ENCODE measurements at regions not wholly inside any gene's neighbourhood (a gene's known extent, or its start where the extent isn't known, plus 50 kb on each side); places are given as distances from the start of the nearest gene placed in this dataset.
"Not testable (repeated sequence)": the region's sequence is repeated elsewhere in the genome, so short reads cannot be mapped to it uniquely, and the experiment has no call there.

DNA sequence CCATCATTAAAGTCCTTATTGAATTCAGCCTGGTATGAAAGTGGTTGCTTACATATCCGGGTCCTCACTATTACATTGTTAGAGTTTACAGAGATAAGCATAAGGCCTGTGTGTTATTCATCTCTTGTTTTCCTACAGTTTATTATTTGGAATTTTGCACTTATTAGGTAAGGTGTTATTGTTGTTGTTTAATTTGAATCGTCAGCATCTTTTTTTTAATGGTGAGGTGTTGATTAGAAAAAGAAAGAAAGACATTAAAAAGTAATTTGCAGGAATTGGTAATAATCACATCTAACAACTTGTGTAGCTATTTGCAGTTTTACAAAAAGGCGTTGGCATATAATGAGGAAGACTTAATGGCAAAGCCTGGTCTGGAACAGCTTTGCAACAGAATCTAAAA lies 158.6 kb downstream of the SAMD5 start:
- DNase-seq (ENCODE audit: low read depth, low spot score) = no peak

DNA sequence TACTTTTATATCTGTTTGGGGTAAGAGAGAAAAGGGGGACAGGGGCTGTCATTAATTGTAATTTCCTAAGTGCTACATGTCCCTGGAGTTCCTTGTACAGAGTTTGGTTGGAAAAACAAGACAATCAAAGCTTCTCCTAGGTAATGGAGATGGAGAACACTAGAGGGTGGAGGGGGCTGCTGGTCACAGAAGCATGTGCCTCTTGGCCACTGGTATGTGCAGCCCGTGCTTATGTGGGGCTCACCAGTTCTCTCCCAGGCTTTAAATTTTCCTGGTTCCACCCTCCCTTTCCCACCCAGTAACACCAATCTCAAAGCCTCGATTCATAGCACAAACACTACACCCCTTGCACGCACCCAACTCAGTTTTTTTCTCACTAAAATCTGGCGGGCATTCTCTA lies 165.6 kb downstream of the SAMD5 start:
- DNase-seq (ENCODE audit: low read depth, low spot score) = no peak

DNA sequence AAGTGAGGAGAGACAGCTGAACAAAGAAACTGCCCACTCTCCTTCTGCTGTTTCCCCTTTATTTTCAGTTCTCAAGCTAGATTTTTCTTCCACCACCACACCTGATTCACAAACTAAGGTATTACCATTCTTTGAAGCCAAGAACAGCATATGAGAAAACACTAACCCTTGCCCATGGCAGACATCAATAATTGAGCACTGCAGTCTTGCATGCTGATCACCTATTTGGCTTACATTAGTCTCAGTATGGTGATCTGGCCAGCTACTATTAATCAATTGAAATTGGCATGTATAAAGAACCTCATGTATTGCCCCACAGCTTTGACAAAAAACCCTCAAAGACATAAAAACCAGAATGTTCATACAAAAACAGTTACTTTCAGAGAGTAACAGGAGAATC lies 166.3 kb downstream of the SAMD5 start:
- no peak for DNase-seq (ENCODE audit: low read depth, low spot score)

DNA sequence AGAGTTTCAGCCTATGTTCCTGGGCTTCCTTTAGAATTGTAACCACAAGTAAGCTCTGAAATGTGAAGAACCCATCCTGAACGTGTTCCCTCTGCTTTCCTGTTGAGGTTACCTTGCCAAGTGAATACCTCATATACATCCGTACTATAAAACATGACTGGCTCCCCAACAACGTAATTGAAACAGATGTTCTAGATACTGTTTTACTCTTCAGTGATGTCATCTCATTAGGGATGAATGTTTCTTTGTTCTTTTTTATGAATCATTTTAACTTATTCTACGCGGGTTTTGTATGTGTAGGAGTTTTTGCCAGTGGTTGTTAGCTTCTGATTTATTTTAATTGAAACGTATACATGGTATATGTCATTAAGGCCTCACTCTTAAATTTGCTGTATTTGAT lies 166.8 kb downstream of the SAMD5 start:
- DNase-seq (ENCODE audit: low read depth, low spot score) = no peak

DNA sequence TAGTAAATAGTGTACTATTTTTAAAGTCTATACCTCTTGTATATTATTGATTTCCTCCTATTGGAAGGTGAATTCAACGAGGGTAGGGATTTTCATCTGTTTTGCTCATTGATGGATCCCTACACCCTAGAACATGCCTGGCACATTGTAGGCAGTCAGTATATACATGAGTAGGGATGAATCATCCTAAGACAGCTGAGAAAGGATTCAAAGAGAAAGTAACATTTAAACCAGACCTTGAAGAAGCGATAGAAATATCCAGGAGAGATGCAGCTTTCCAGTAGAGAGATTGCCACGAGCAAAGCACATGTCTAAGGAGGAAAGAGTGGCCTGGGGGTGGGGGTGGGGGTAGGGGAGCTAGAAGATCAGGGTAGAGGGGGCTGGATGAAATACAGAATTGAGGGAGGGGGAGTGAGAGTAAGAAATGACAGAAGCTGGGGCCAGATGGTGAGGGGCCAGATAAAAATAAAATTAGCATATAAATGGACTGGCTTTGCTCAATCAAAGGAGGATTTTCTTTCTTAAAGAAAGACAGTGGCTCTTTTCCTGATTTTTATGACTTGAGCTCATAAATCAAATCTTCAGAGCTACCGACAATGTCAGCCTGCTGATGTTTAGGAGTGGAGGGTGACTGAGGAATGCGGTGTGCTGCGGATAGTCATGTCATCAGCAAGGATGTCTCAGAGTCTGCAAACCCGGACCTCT lies 168.2 kb downstream of the SAMD5 start:
- no peak for DNase-seq (ENCODE audit: low read depth, low spot score)

DNA sequence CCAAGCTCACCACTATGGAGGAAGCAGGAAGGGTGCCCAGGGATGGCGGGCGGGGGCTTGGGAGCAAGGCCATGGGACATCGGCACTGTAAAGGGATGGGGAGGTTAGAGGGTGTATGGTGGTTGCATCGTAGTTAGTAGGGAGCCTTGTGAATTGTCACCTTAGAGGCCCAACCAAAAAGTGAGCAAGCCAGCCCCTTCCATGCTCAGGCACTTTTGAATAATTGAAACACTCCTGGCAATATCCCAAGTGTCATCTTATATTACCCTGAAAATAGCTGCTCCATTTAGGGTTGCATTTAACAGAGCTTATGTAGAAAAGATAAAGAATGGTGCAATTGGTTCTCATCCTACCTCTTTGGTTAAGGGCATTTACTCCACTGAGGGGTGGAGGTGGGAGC lies 169.2 kb downstream of the SAMD5 start:
- DNase-seq (ENCODE audit: low read depth, low spot score) = no peak

DNA sequence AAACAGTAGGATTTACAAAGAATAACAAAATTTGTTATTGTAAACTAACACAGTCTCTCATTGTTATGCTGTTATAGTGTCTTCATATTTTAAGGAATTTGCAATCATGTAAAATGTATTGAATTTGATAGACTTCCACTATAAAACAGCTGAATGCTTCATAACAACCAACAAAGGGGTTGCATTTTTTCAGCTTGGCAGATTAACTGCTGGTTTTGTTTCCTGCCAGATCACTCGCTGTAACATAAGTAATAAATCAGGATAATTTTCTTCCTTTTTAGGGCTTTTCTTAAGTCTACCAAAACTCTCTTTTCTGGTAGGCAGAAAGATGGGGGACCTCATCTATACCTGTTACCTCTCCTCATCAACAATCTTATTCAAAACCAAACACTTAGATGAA lies 169.8 kb downstream of the SAMD5 start:
- no peak for DNase-seq (ENCODE audit: low read depth, low spot score)

DNA sequence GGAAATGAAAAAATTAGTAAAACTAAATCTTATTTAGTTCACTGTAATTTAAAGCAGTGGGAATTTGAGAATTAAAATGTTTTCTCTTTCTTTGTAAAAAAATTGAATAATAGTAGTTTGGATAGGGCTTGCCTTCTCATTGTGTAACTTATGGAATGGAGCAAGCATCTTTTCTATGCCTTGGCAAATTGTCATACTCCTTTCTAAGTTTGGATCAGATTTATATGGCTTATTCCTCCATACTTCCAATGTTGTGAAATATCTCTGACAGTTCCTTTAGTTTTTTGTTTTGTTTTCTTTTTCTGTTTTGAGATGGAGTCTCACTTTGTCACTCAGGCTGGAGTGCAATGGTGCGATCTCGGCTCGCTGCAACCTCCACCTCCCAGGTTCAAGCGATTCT lies 176.4 kb downstream of the SAMD5 start:
- no peak for DNase-seq (ENCODE audit: low read depth, low spot score)

DNA sequence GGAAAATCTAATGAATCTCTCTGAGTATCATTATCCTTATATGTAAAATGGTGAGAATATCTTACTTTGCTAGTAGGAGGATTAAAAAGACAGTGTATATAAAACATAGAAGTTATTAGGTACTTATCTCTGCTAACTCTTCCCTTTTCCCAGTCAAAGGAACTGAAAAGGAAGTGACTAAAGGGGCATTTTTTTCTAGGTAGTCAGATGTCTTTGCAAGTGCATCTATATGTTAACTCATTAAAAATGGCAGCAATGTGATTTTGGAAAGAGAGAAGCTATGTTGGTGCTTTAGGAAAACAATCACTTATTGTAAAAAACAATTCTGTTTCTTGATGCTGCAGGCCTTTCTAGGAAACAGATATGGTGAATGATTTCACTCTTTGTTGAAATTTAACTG lies 180.9 kb downstream of the SAMD5 start:
- no peak for DNase-seq (ENCODE audit: low read depth, low spot score)

DNA sequence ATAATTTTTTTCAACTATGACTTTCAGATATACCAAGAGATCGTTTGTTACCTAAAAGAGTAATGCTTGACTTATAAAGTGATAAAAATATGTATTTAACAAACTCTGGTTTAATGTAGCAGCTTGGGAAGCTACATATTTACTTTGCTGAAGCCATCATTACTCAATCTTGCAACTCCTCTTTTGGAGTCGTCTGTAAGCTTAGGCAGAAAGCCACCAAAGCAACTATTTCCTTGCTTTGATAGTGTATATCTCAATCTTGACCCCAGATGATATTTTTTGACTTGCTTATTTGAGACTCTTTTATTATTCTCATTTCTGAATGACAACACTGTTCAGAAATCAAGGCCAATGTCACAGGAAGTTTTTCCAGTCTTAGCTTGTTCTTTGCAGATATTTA lies 183.0 kb downstream of the SAMD5 start:
- DNase-seq (ENCODE audit: low read depth, low spot score) = no peak

DNA sequence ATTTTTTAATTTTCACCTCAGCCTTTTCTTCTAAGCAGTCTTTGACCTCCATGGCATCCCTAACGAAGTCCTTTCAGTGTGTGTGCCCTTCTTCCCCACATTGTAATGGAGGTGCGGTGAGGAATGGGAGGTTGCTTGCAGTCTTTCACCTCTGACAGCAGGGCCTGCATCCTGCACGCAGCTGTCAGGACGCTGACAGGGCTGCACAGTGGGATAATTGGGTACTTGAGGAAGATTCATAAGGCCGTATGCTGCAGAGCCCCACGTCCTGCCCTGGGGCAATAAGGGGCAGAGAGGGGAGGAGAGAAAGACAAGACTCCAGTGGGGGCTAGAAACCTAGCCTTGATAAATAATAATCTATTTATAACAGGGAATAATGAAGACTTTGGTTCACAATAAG lies 184.7 kb downstream of the SAMD5 start:
- DNase-seq (ENCODE audit: low read depth, low spot score) = no peak

DNA sequence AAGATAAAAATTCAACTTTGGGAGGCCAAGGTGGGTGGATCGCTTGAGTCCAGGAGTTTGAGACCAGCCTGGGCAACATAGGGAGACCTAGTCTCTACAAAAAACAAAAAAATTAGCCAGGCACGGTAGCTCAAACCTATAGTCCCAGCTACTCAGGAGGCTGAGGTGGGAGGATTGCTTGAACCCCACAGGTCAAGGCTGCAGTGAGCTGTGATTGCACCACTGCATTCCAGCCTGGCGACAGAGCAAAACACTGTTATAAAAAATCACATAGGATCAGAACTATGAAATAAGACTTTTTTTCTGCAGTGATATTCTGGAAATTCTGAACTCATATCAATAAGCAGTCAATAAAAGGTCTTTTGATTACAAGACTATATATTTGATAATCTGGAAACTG lies 186.1 kb downstream of the SAMD5 start:
- DNase-seq (ENCODE audit: low read depth, low spot score) = not testable (repeated sequence)

DNA sequence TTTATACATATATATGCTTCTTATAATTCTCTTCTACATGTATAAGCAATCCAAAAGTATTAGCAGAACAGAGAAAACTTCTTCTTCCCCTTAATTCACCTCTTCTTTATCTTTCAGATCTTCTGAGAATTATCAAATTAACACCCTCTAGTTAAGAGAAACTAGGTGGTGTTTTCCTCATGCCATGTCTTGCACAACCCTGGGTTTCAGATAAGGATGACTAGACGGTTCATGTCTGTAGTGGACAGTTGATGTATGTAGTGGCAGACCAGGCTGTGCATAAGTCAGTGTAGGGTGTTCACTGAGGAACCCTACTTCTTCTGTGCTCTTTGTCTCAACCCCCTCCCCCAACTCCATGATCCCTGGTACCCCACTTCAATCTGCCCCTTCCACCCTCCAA lies 187.3 kb downstream of the SAMD5 start:
- no peak for DNase-seq (ENCODE audit: low read depth, low spot score)

DNA sequence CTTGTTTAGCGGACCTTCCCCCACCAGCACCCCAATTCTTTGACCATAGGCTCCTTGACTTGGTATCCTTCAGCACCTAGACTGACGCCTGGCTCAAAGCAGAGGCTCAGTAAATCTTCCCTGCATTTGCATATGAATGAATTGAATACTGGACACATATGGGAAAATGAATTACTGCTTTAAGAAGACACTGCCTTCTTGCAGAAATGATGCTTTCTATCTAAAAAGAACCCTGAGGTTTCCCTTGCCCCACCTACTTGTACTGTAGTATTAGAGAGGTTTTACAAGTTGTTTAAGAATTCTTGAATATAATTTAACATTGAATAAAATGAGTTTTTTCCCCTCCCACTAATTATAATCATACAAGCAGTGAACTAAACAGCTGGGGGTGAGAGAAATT lies 190.7 kb downstream of the SAMD5 start:
- no peak for DNase-seq (ENCODE audit: low read depth, low spot score)

DNA sequence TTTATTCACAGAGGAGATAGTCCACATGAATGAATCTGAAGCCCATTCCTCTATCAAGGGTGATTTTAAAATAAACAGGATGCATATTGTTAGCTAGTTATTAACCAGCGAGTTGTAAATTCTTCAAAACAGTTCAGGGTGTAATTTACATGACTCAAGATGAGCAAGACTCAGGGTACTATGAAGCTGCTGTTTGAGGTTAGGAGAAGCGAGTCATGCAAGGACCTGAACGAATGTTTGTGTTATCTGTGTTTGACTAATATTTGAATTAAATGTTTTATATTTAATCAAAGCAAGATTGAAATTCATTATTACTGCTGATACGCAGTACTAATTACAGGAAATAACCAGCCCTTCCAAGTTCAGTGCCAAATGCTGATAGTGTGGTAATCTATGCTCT lies 191.1 kb downstream of the SAMD5 start:
- DNase-seq (ENCODE audit: low read depth, low spot score) = no peak

DNA sequence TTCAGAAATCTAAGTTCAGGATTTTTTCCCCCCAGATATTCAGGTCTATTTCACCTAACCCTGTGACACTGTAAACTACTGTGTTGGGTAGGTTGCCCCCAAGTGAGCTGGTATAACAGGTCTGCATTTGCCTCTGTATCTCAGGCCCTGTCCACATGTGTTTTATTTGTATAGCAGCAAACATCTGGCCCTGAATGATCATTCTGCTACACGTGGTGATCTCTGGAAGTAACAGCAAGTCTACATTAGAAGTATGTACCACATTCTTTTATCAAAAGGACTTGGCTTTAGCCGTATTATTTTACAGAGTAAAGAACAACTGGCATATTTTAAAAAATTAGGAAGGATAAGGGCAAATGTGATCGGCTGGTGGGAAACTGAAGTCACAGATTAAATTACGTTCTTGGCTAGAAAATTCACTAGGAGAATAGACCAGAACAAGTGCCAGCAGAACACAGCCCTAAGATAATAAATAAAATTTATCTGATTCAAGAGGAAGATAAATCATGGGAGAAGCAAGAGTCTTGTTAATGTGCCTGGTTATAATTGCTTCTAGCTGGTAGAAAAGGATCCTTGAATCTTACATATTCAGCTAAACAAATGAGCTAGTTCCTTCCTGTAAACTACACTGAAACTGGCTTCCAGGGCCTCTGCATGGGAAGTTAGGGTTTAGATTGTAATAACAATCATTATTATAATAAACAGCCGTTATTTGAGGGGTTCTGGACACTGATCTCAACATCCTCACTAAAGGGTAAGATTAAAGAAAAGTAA lies 192.1 kb downstream of the SAMD5 start:
- no peak for DNase-seq (ENCODE audit: low read depth, low spot score)

DNA sequence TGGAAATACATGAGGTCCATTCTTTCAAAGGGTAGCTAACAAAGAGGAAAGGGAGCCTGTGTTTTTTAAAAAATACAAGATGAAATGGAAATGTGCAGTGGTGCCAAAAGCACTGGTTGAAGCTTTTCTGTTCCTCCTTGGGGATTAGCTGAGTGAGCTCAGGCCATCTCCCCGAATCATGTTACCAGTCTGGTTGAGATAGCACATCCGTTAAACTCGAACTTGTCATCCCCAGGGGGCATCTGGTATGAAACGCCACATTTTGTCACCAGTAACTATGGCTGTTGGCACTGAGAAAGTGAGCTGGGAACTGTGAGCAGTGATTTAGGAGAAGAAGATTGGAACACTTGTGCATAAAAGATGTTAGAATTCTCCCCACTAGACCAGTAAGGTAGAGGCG lies 196.2 kb downstream of the SAMD5 start:
- DNase-seq (ENCODE audit: low read depth, low spot score) = no peak

DNA sequence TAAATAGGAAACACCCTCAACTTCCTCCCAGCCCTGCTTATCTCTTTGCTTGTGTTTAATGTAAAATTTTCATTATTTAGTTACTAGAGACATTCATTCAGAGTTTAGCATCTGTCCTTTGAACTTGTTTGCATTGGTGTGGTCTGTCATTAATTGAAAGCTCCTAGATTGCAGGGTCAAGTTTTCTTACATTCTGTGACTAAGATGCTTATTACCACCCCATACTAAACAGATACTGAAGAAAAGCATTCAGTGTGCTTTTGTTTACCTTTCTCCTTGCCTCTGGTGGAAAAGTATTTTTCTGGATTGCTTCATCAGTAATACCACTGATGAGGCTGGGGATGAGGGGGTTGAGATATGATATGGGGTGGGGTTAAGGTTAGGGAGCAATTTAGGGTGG lies 199.0 kb downstream of the SAMD5 start:
- DNase-seq (ENCODE audit: low read depth, low spot score) = no peak

DNA sequence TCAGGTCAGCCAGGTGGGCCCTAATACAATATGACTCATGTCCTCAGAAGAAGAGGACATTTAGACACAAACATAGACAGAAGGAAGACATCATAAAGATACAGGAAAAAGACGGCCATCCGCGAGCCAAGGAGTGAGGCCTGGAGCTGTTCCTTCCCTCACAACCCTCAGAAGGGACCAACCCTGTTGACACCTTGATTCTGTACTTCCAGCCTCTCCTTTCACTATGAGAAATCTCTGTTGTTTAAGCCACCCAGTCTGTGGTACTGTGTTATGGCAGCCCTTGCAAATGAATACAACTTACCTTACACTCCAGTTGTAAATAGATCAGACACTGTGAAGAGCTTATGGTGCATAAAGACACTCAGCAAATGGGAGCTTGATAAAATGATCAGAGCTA lies 199.7 kb downstream of the SAMD5 start:
- no peak for DNase-seq (ENCODE audit: low read depth, low spot score)

DNA sequence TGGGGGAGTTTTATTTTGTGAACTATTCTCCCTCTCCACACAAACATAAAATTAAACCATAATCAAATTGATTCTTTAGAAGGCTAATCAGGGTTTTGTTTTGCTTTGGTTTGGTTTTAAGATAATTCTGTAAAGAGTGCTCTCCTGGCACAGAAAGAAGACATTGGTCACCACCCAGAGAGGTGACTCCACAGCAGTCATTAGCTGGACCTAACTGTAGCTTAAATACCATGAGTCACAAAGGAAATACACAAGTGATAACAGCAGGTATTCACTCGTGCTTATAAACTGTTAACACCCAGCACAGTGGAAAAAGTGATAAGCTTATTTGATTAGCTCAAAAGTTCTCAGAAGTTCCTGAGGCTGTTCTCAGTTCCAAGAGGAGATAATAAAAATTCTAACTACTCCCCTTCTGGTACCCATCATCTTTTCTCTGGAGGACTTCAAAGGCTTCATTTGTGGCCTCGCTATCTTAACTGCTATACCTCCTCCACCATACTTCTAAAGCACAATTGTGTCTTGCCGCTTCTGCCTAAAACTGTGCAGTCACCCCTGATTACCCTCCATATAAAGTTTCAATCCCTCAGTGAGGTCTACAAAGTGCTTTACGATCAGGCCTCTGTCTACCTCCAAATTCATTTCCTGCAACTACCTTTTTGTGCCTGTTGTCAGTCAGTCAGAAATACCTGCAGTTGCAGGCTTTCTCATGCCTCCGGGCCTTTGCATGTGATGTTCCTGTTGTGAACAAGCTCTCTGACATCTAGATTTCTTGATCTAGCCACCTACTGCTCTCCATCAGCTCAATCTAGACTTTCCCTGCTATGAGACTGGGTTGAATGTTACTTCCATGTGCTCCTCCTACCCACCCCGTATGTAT lies 201.1 kb downstream of the SAMD5 start:
- no peak for DNase-seq (ENCODE audit: low read depth, low spot score)

DNA sequence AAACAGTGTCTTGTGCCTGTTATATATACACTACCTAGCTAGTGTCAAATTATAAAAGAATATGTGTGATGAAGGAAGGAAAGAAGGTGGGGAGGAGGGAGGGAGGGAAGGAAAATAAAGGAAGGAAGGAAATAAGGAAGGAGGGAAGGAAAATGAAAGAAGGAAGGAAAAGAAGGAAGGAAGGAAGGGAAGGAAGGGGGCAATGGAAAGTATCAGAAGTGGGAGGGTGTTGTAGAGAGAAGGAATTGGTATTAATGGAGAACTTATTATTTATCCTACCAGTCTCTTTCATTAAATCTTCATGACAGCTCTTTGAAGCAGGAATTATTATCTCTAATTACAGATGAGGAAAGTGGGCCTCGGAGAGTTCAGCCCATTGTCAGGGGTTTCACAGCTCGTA lies 202.4 kb downstream of the SAMD5 start:
- DNase-seq (ENCODE audit: low read depth, low spot score) = no peak

DNA sequence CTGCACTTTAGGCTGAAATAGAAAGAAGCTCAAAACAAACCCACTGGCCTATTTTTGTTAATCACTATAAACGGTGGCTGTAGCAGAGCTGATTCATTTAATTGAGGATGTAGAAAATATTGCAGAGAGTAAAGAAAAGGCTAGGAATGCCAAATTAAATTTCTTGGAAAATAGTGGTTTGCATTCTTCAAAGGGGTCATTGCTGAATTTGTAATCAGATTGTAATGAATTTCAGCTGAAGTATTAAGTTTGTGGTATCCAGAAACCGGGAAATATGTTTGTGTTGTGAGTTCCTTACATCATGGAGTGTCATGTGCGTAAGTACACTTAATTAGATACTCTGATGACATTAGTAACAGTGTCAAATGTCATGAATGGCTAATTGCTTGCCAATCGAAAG lies 203.0 kb downstream of the SAMD5 start:
- no peak for DNase-seq (ENCODE audit: low read depth, low spot score)

DNA sequence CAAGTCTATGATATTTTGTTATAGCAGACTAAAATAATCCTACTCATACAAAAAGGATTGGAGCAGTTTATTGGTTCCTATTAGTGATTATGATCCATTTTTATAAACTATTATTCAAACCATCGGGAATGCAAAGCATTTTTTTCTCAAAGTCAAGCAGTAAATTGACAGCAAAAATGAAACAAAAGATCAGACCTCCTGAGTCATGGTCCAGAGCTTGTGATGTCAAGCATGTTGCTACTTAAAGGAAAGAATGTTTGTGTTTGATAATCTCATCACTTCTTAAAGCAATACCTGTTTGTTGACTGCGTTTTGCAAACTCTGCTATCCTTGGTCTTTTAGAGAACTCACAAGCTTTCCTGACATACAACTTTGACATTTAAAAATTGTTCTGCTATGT lies 204.4 kb downstream of the SAMD5 start:
- DNase-seq (ENCODE audit: low read depth, low spot score) = no peak
